COLO829 (cell line): ENCODE measurements at regions not wholly inside any gene's neighbourhood (a gene's known extent, or its start where the extent isn't known, plus 50 kb on each side); places are given as distances from the start of the nearest gene placed in this dataset.
"Not testable (repeated sequence)": the region's sequence is repeated elsewhere in the genome, so short reads cannot be mapped to it uniquely, and the experiment has no call there.

Experiments used
- DNase-seq: peaks from one replicate; pipeline ENCODE4 v3.0.0; 2012; ENCODE audit warnings: low spot score

- DNase-seq, result no peak
Observed at GRCh38 chr11:91650802-91651201, 573.8 kb upstream of the FAT3 start.

GRCh38 chr11:91641153-91641552 lies 583.5 kb upstream of the FAT3 start:
- DNase-seq, result no peak

- no peak for DNase-seq
Observed at GRCh38 chr11:91639359-91639758, 585.3 kb upstream of the FAT3 start.

- no peak for DNase-seq
Observed at GRCh38 chr11:91630916-91631673, 593.5 kb upstream of the FAT3 start.

- DNase-seq, result no peak
Observed at GRCh38 chr11:91625495-91625894, 599.1 kb upstream of the FAT3 start.

GRCh38 chr11:91624021-91624420 lies 600.6 kb upstream of the FAT3 start:
- no peak for DNase-seq

- no peak for DNase-seq
Observed at GRCh38 chr11:91608677-91609076, 615.9 kb upstream of the FAT3 start.

GRCh38 chr11:91596111-91596510 lies 628.5 kb upstream of the FAT3 start:
- no peak for DNase-seq

- no peak for DNase-seq
Observed at GRCh38 chr11:91591021-91591420, 633.6 kb upstream of the FAT3 start.

GRCh38 chr11:91587131-91587530 lies 637.5 kb upstream of the FAT3 start:
- DNase-seq, result no peak

- DNase-seq, result no peak
Observed at GRCh38 chr11:91585035-91585801, 639.4 kb upstream of the FAT3 start.

GRCh38 chr11:91563176-91563575 lies 661.4 kb upstream of the FAT3 start:
- DNase-seq, result no peak

GRCh38 chr11:91560434-91560833 lies 664.2 kb upstream of the FAT3 start:
- DNase-seq, result no peak

GRCh38 chr11:91538065-91538464 lies 686.6 kb upstream of the FAT3 start:
- no peak for DNase-seq

GRCh38 chr11:91536366-91536765 lies 688.3 kb upstream of the FAT3 start:
- no peak for DNase-seq

GRCh38 chr11:91528965-91529364 lies 695.7 kb upstream of the FAT3 start:
- no peak for DNase-seq

GRCh38 chr11:91527380-91528030 lies 697.1 kb upstream of the FAT3 start:
- DNase-seq, result no peak

- DNase-seq, result no peak
Observed at GRCh38 chr11:91513734-91514133, 710.9 kb upstream of the FAT3 start.

GRCh38 chr11:91497847-91498246 lies 726.8 kb upstream of the FAT3 start:
- no peak for DNase-seq

- DNase-seq, result no peak
Observed at GRCh38 chr11:91495837-91496236, 728.8 kb upstream of the FAT3 start.

- DNase-seq, result no peak
Observed at GRCh38 chr11:91489989-91490388, 734.6 kb upstream of the FAT3 start.

GRCh38 chr11:91483956-91484355 lies 740.7 kb upstream of the FAT3 start:
- DNase-seq, result not testable (repeated sequence)

- not testable (repeated sequence) for DNase-seq
Observed at GRCh38 chr11:91481875-91482274, 742.7 kb upstream of the FAT3 start.
